ENCODE measurements at regions not wholly inside any gene's neighbourhood (a gene's known extent, or its start where the extent isn't known, plus 50 kb on each side); places are given as distances from the start of the nearest gene placed in this dataset.

DNA sequence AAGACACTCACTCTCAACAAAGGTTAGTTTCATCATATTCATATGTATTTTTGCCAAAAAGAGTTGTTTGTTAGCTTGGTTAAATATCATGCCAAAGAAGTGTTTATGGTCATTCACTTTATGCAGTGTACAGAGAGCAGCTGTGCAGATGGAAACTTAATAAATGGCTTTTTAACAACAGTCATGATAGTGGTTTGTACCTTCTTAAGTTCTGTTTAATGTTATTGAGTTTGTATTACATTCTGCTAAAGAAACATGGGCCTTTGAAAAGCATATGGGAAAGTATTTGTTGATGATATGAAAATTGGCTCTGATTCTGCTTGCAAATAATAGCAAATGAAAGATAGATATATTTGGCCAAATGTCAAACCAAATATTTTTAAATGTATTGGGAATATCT lies 607.3 kb downstream of the NCAM2 start:
- TF ChIP-seq POLR2A (IDR thresholded peaks at IDR 0.05; ENCODE audit: borderline replicate concordance, extremely low read depth, insufficient read depth, insufficient read length) (no peak), SP1 (IDR thresholded peaks at IDR 0.05; ENCODE audit: low read depth) (no peak), EGR1 (IDR thresholded peaks at IDR 0.05; ENCODE audit: low read depth) (no peak), EZH2 (IDR thresholded peaks at IDR 0.05) (no peak), ELF1 (IDR thresholded peaks at IDR 0.05; ENCODE audit: borderline replicate concordance, low read depth) (no peak), POLR2AphosphoS5 (IDR thresholded peaks at IDR 0.05; ENCODE audit: low read depth, low read length) (no peak), TCF7L2 (IDR thresholded peaks at IDR 0.05; ENCODE audit: borderline replicate concordance, extremely low read depth, insufficient read depth, insufficient read length) (no peak), FOSL1 (IDR thresholded peaks at IDR 0.05; ENCODE audit: low read depth) (no peak), JUND (IDR thresholded peaks at IDR 0.05) (no peak), SIN3A (IDR thresholded peaks at IDR 0.05; ENCODE audit: low read depth) (no peak)
- TF ChIP-seq, protein P1, sequence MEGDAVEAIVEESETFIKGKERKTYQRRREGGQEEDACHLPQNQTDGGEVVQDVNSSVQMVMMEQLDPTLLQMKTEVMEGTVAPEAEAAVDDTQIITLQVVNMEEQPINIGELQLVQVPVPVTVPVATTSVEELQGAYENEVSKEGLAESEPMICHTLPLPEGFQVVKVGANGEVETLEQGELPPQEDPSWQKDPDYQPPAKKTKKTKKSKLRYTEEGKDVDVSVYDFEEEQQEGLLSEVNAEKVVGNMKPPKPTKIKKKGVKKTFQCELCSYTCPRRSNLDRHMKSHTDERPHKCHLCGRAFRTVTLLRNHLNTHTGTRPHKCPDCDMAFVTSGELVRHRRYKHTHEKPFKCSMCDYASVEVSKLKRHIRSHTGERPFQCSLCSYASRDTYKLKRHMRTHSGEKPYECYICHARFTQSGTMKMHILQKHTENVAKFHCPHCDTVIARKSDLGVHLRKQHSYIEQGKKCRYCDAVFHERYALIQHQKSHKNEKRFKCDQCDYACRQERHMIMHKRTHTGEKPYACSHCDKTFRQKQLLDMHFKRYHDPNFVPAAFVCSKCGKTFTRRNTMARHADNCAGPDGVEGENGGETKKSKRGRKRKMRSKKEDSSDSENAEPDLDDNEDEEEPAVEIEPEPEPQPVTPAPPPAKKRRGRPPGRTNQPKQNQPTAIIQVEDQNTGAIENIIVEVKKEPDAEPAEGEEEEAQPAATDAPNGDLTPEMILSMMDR (IDR thresholded peaks at IDR 0.05 in 2 of 3, conservative IDR thresholded peaks at IDR 0.05 in 1 of 3; ENCODE audit: borderline replicate concordance in 1 of 3, insufficient read depth in 1 of 3, low read depth in 2 of 3, low read length in 2 of 3), result no peak
- TF ChIP-seq, protein P2, sequence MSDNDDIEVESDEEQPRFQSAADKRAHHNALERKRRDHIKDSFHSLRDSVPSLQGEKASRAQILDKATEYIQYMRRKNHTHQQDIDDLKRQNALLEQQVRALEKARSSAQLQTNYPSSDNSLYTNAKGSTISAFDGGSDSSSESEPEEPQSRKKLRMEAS (IDR thresholded peaks at IDR 0.05), result no peak
- TF ChIP-seq, protein P3, sequence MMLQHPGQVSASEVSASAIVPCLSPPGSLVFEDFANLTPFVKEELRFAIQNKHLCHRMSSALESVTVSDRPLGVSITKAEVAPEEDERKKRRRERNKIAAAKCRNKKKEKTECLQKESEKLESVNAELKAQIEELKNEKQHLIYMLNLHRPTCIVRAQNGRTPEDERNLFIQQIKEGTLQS (IDR thresholded peaks at IDR 0.05), result no peak
- TF ChIP-seq, protein P4, sequence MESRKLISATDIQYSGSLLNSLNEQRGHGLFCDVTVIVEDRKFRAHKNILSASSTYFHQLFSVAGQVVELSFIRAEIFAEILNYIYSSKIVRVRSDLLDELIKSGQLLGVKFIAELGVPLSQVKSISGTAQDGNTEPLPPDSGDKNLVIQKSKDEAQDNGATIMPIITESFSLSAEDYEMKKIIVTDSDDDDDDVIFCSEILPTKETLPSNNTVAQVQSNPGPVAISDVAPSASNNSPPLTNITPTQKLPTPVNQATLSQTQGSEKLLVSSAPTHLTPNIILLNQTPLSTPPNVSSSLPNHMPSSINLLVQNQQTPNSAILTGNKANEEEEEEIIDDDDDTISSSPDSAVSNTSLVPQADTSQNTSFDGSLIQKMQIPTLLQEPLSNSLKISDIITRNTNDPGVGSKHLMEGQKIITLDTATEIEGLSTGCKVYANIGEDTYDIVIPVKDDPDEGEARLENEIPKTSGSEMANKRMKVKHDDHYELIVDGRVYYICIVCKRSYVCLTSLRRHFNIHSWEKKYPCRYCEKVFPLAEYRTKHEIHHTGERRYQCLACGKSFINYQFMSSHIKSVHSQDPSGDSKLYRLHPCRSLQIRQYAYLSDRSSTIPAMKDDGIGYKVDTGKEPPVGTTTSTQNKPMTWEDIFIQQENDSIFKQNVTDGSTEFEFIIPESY (IDR thresholded peaks at IDR 0.05; ENCODE audit: extremely low read depth, insufficient replicate concordance, low read length), result no peak

Measured in HCT116 (cell line).